Endothelial cell of umbilical vein (primary cell): ENCODE measurements at regions not wholly inside any gene's neighbourhood (a gene's known extent, or its start where the extent isn't known, plus 50 kb on each side); places are given as distances from the start of the nearest gene placed in this dataset.

Source experiments
- BruUV-seq: library from RNA; stranded (reverse); fragments of 400-500 nt; replicated peaks from 2 replicates; lab custom pipeline; 2021; lab: Mats Ljungman, UMichigan
- CTCF ChIA-PET: fragments of 300-600, 350-600 bp; sonication (Branson Sonifier 250); formaldehyde crosslinking; loops from one replicate; lab custom pipeline; 2021; ENCODE audit warnings: antibody characterized with exemption, inconsistent platforms; lab: Charles Lee
- POLR2A ChIA-PET: fragments of 300-600, 350-600 bp; sonication (Branson Sonifier 250); formaldehyde crosslinking; loops from one replicate; lab custom pipeline; 2021; ENCODE audit warnings: antibody characterized with exemption, inconsistent platforms; lab: Charles Lee
- DNase-seq: peaks from one replicate; pipeline ENCODE4 v3.0.0-alpha.2; 2011; ENCODE audit warnings: low read depth, low spot score
- FAIRE-seq: peaks from 2 replicates; lab custom pipeline; 2011; peaks lifted over from hg19 to GRCh38; lab: Jason Lieb, UNC
- H2AFZ ChIP-seq: 2 replicates; pipeline ENCODE4 v1.6.0; 2012; ENCODE audit warnings: low read depth, low read length, control low read depth, inconsistent platforms
- H3K27ac ChIP-seq: 2 replicates; pipeline ENCODE4 v1.5.1; 2011; ENCODE audit warnings: low read depth, mild to moderate bottlenecking, control low read depth, low read length, moderate library complexity; ENCODE audit not compliant: insufficient read depth
- H3K27me3 ChIP-seq, 2 experiments: 2 replicates each; pipeline versions ENCODE4 v1.6.0 to v1.6.1; 2011; ENCODE audit warnings: low read length in 2 of 2, mixed read lengths in 1 of 2; ENCODE audit not compliant: control insufficient read depth in 2 of 2, insufficient read depth in 2 of 2
- H3K36me3 ChIP-seq, 2 experiments: 2 replicates in 1 of 2; 3 replicates in 1 of 2; pipeline ENCODE4 v1.5.1; 2011; ENCODE audit warnings: low read length in 2 of 2, mild to moderate bottlenecking in 1 of 2, moderate library complexity in 1 of 2; ENCODE audit not compliant: control insufficient read depth in 2 of 2, insufficient read depth in 2 of 2; ENCODE audit errors: extremely low read depth in 1 of 2
- H3K4me1 ChIP-seq: 3 replicates; pipeline ENCODE4 v1.5.1; 2011; ENCODE audit warnings: mild to moderate bottlenecking, low read length; ENCODE audit not compliant: control insufficient read depth, insufficient read depth; ENCODE audit errors: extremely low read depth
- H3K4me2 ChIP-seq: 2 replicates; pipeline ENCODE4 v1.6.1; 2011; ENCODE audit warnings: low read length, control low read depth, mixed read lengths; ENCODE audit not compliant: insufficient read depth
- H3K4me3 ChIP-seq, 3 experiments: fragments of 200-600 bp in 1 of 3; sonication (generic), shearing (Covaris generic) in 1 of 3; replicated peaks in 1 of 3; 2 replicates each; pipeline ENCODE4 v1.5.1; 2011 to 2016; ENCODE audit warnings: control low read depth in 3 of 3, low read length in 3 of 3, mild to moderate bottlenecking in 2 of 3, inconsistent platforms in 1 of 3, low read depth in 1 of 3, moderate library complexity in 1 of 3; ENCODE audit not compliant: insufficient read depth in 1 of 3
- H3K79me2 ChIP-seq: 2 replicates; pipeline ENCODE4 v1.6.0; 2012; ENCODE audit warnings: low read length, inconsistent platforms; ENCODE audit not compliant: control insufficient read depth, insufficient read depth
- H3K9ac ChIP-seq: replicated peaks from 2 replicates; pipeline ENCODE3; 2011; ENCODE audit warnings: low read length, control low read depth; ENCODE audit not compliant: insufficient read depth; ENCODE audit errors: extremely low read depth
- H3K9me1 ChIP-seq: replicated peaks from 3 replicates; pipeline ENCODE4 v1.6.0; 2011; ENCODE audit warnings: mild to moderate bottlenecking, low read length; ENCODE audit not compliant: control insufficient read depth, insufficient read depth; ENCODE audit errors: extremely low read depth
- H3K9me3 ChIP-seq: replicated peaks from 2 replicates; pipeline ENCODE4 v1.5.1; 2012; ENCODE audit warnings: low read length, inconsistent platforms; ENCODE audit not compliant: control insufficient read depth, insufficient read depth
- H4K20me1 ChIP-seq: replicated peaks from 2 replicates; pipeline ENCODE3; 2011; ENCODE audit warnings: mild to moderate bottlenecking, low read length; ENCODE audit not compliant: control insufficient read depth, insufficient read depth; ENCODE audit errors: extremely low read depth
- CTCF ChIP-seq, 2 donors: IDR thresholded peaks; 1 replicate in 1 of 2; 2 replicates in 1 of 2; pipeline ENCODE4 v1.5.1; 2011; ENCODE audit warnings: low read length in 2 of 2, mild to moderate bottlenecking in 2 of 2, moderate library complexity in 2 of 2, control low read depth in 1 of 2, inconsistent platforms in 1 of 2, low read depth in 1 of 2; ENCODE audit not compliant: insufficient read depth in 1 of 2; ENCODE audit errors: extremely low read depth in 1 of 2
- EZH2 ChIP-seq: IDR thresholded peaks from 2 replicates; pipeline ENCODE4 v1.6.1; 2012; ENCODE audit warnings: borderline replicate concordance, low read depth, mild to moderate bottlenecking, moderate library complexity, low read length, inconsistent platforms; ENCODE audit not compliant: severe bottlenecking
- FOS ChIP-seq: IDR thresholded peaks from 2 replicates; pipeline ENCODE4 v1.6.1; 2011; ENCODE audit warnings: mild to moderate bottlenecking, low read length, moderate library complexity, borderline replicate concordance; ENCODE audit not compliant: insufficient read depth
- GATA2 ChIP-seq: IDR thresholded peaks from 2 replicates; pipeline ENCODE4 v1.7.0; 2011; ENCODE audit warnings: low read depth, mild to moderate bottlenecking, moderate library complexity, mixed read lengths, low read length; ENCODE audit not compliant: insufficient read length, insufficient read depth
- JUN ChIP-seq: IDR thresholded peaks from 2 replicates; pipeline ENCODE4 v1.6.1; 2011; ENCODE audit warnings: borderline replicate concordance, low read depth; ENCODE audit not compliant: insufficient read length, insufficient read depth
- MAX ChIP-seq: IDR thresholded peaks from 2 replicates; pipeline ENCODE4 v1.6.1; 2011; ENCODE audit not compliant: insufficient read depth, insufficient read length
- MYC ChIP-seq: IDR thresholded peaks from one replicate; pipeline ENCODE4 v1.6.1; 2011; ENCODE audit warnings: mild to moderate bottlenecking, low read depth, low read length
- POLR2A ChIP-seq: IDR thresholded peaks from 2 replicates; pipeline ENCODE4 v1.6.1; 2012; ENCODE audit warnings: low read depth, mild to moderate bottlenecking, control low read depth, low read length
- POLR2AphosphoS5 ChIP-seq: IDR thresholded peaks from 2 replicates; pipeline ENCODE4 v1.6.1; 2012; ENCODE audit warnings: low read depth, mild to moderate bottlenecking, control low read depth, low read length, moderate library complexity; ENCODE audit not compliant: insufficient read depth
- dilution Hi-C: fragments of 300-500 bp; cut with MboI; formaldehyde crosslinking; loops from one replicate; pipeline ENCODE4 v1.15.0; 2019; ENCODE audit warnings: low sequenced_read_pairs; ENCODE audit not compliant: extremely low pct_ligation_motif_present
- intact Hi-C: fragments of 100-400 bp; cut with micrococcal nuclease; formaldehyde crosslinking; loops from one replicate; pipeline ENCODE4 v1.10.0; 2022

GRCh38 chr1:60679524-60680375 lies 402.6 kb upstream of the NFIA start:
- intact Hi-C loops (no loop called here), dilution Hi-C loops (no loop called here)
- CTCF ChIA-PET, result interaction anchor here (1.5 kb wide), 1 partner anchor 10 kb away, joined by 3 read pairs; no protein-coding TSS in a partner anchor
- no peak overlapping the region for H3K4me2 ChIP-seq
- no peaks in the 10 kb centered on the region for H3K36me3 ChIP-seq
- H3K27me3 ChIP-seq, result no peaks in the 10 kb centered on the region
- BruUV-seq, result no TSS peak
- H3K79me2 ChIP-seq, result no peaks in the 10 kb centered on the region
- POLR2A ChIA-PET, result no interaction called here
- no peaks in the 10 kb centered on the region for H3K9me1 ChIP-seq
- FAIRE-seq (no peak), DNase-seq (no peak)
- TF ChIP-seq EZH2 (no peak), POLR2AphosphoS5 (no peak), CTCF (IDR thresholded peaks at IDR 0.05; ENCODE audit: extremely low read depth in 1 of 2, insufficient read depth in 1 of 2, low read depth in 1 of 2, low read length in 2 of 2) (no peak), POLR2A (no peak), GATA2 (no peak), JUN (no peak), FOS (no peak), MAX (no peak), MYC (no peak)
- H3K9me3 ChIP-seq, result no peaks in the 10 kb centered on the region
- no peak overlapping the region for H3K27ac ChIP-seq
- peaks cover 5% of the 10 kb centered on the region for H3K4me1 ChIP-seq
- H3K9ac ChIP-seq, result no peak overlapping the region
- no peak overlapping the region for H3K4me3 ChIP-seq
- H4K20me1 ChIP-seq, result no peaks in the 10 kb centered on the region
- no peak overlapping the region for H2AFZ ChIP-seq
